Posterior cingulate gyrus (tissue), 11 donors: ENCODE measurements at regions not wholly inside any gene's neighbourhood (a gene's known extent, or its start where the extent isn't known, plus 50 kb on each side); places are given as distances from the start of the nearest gene placed in this dataset.
"Not testable (repeated sequence)": the region's sequence is repeated elsewhere in the genome, so short reads cannot be mapped to it uniquely, and the experiment has no call there.

ENCODE experiments used
- DNase-seq, 10 donors: peaks; one replicate each; pipeline versions ENCODE4 v3.0.0 to v3.0.0-alpha.2; 2020 to 2021; ENCODE audit warnings: mixed read lengths in 3 of 10
- intact Hi-C: fragments of 100-400 bp; cut with DNase I; formaldehyde crosslinking; loops from one replicate; pipeline ENCODE4 v1.15.1; 2023

- DNase-seq = no peak
- intact Hi-C loops = loop anchor here (5.0 to 10.0 kb wide), 3 partner anchors 535 to 1135 kb away; no protein-coding TSS in a partner anchor
Measured at GRCh38 chr4:123127218-123127617, 204.8 kb upstream of the NUDT6 start.

GRCh38 chr4:123127875-123128274 lies 205.5 kb upstream of the NUDT6 start:
- no peak for DNase-seq
- intact Hi-C loops = loop anchor here (5.0 to 10.0 kb wide), 3 partner anchors 534 to 1134 kb away; no protein-coding TSS in a partner anchor

- DNase-seq = no peak
- intact Hi-C loops = no loop called here
Measured at GRCh38 chr4:123133397-123134050, 211.1 kb upstream of the NUDT6 start.

GRCh38 chr4:123144616-123145015 lies 222.2 kb upstream of the NUDT6 start:
- intact Hi-C loops = no loop called here
- DNase-seq = no peak

DNA sequence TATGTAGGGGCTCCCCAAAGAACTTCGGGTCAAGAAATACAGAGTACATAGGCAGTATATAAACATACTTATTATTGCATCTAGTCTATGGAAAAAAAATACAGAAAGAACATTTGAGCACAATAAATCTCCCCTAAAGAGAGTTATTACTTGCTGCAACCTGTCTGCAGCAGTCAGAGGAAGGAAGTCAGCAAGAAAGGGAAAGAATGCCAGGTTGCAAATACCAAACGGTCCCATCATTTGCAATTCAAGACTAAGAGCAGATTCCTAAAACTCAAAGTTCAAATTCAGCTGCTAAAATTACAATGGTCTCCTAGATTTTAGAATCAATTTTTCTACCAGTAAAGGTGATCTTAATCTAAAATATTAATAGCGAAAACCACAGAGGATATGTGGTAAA lies 236.2 kb upstream of the NUDT6 start:
- DNase-seq = no peak
- intact Hi-C loops = no loop called here

GRCh38 chr4:123159479-123159878 lies 237.1 kb upstream of the NUDT6 start:
- intact Hi-C loops = no loop called here
- no peak for DNase-seq

- no peak for DNase-seq
- intact Hi-C loops = loop anchor here (10.0 kb wide), 1 partner anchor 818 kb away; no protein-coding TSS in a partner anchor
Measured at GRCh38 chr4:123162859-123163258, 233.7 kb upstream of the SPRY1 start.

- DNase-seq = no peak
- intact Hi-C loops = loop anchor here (10.0 kb wide), 1 partner anchor 819 kb away; no protein-coding TSS in a partner anchor
Measured at GRCh38 chr4:123163501-123163900, 233.1 kb upstream of the SPRY1 start.

- intact Hi-C loops = loop anchor here (10.0 kb wide), 1 partner anchor 821 kb away; no protein-coding TSS in a partner anchor
- DNase-seq = no peak
Measured at GRCh38 chr4:123166023-123166422, 230.6 kb upstream of the SPRY1 start.

- intact Hi-C loops = loop anchor here (10.0 kb wide), 1 partner anchor 823 kb away; no protein-coding TSS in a partner anchor
- DNase-seq = no peak
Measured at GRCh38 chr4:123167931-123168330, 228.7 kb upstream of the SPRY1 start.

GRCh38 chr4:123168812-123169211 lies 227.8 kb upstream of the SPRY1 start:
- no peak for DNase-seq
- intact Hi-C loops = loop anchor here (10.0 kb wide), 1 partner anchor 824 kb away; no protein-coding TSS in a partner anchor

GRCh38 chr4:123170843-123171242 lies 225.8 kb upstream of the SPRY1 start:
- no peak for DNase-seq
- intact Hi-C loops = no loop called here

DNA sequence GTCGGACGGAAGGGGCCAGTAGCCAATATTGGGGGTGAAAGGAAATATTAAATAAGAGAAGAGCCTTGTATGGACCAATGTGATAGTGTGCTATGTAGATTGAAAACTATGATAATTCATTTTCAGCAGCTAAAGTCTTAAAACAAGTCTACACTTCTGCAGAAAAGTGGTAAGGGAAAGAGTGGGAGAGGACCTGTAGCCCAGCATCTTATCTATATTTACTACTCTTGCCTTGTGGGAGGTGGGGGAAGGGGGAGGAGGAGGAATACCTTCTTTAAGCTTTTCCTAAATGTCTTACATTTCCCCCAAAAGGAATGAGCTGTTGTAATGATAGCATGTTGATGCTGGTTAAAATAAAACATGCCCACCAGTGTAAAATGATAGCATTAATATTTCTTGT lies 220.0 kb upstream of the SPRY1 start:
- intact Hi-C loops = no loop called here

GRCh38 chr4:123182289-123182688 lies 214.3 kb upstream of the SPRY1 start:
- DNase-seq = no peak
- intact Hi-C loops = no loop called here

More for the DNA sequence above, 220.0 kb upstream of the SPRY1 start:
- DNase-seq = no peak

DNA sequence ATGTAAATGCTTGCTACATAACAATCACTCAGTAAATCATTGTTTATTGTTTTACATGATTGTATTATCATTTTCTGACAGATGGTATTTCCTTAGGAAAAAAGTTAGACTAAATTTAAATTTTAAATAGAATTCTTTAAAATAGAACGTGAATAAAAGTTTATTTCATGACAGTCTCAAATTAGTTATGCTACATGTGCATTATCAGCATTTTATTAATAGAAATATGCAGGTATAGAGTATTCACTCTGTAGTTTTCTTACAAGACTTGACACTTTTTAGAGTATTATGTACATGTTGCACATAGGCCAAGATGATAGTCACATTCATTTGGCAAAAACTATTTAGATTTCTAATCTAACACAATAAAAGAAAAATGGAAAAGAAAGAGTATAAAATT lies 213.3 kb upstream of the SPRY1 start:
- DNase-seq = no peak
- intact Hi-C loops = no loop called here

GRCh38 chr4:123183754-123184153 lies 212.8 kb upstream of the SPRY1 start:
- intact Hi-C loops = not testable (repeated sequence)
- peak in 1 of 10 donors; percentile 30 for DNase-seq

DNA sequence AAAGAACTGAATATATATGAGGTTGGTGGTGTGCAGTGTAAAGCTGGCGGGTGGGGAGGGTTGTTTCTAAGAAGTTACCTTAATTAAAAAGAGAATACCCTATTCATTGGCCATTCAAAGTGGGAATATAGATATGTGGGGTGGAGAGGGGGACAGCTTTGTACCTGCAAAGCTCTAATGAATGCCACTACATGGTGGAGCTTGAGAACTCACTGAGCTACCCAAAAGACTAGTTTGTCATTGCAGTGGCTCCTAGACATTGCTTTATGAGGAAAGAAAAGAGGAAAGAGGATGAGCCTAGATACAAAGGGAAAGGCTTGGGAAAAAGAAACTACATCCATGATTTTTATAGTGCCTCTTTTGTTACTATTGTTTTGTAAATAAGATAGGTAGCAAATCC lies 209.9 kb upstream of the SPRY1 start:
- intact Hi-C loops = no loop called here
- DNase-seq = no peak

DNA sequence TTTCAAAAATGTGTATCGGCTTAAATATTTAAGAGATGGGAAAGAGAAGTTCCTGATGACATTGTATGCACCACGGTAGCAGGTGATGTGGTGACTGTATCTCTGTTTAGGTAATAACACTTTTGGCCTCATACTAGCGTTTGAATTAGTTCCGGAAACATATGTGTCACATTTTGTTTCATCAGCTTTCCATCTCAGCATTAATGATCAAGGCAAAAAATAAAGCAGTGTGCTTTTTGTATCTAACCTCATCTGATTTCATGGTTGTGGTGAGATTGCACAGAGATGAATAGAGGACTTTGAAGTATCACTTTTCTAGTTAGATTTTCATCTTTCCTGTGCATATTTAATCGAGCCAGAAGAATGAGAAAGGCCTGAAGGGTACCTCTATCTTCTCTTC lies 206.4 kb upstream of the SPRY1 start:
- no peak for DNase-seq
- intact Hi-C loops = no loop called here

GRCh38 chr4:123191728-123192127 lies 204.9 kb upstream of the SPRY1 start:
- intact Hi-C loops = no loop called here
- DNase-seq = no peak

DNA sequence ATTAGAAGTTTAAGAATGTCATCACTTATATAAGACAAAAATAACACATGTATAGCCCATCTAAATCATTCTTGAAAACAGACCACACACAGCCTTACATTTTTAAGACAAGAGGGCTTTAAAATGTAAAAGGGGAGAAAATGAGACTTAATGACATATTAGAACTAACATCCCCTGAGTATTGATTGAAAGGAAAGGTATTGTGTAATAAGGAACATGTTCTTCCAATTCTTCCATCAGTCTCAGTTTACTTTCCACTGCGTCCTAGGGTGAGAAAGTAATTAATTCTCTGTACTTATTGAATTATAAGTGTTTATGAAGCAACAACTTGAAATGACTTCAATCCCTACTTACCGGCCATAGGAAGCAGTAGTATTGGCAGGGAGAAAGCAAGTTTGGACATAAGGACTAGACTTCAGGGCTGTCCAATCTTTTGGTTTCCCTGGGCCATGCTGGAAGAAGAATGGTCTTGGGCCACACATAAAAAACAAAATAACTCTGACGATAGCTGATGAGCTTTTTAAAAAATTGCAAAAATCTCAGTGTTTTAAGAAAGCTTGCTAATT lies 202.7 kb upstream of the SPRY1 start:
- intact Hi-C loops = no loop called here
- no peak for DNase-seq

GRCh38 chr4:123198706-123199105 lies 197.9 kb upstream of the SPRY1 start:
- no peak for DNase-seq
- intact Hi-C loops = no loop called here
